ENCODE measurements at regions not wholly inside any gene's neighbourhood (a gene's known extent, or its start where the extent isn't known, plus 50 kb on each side); places are given as distances from the start of the nearest gene placed in this dataset.

DNA sequence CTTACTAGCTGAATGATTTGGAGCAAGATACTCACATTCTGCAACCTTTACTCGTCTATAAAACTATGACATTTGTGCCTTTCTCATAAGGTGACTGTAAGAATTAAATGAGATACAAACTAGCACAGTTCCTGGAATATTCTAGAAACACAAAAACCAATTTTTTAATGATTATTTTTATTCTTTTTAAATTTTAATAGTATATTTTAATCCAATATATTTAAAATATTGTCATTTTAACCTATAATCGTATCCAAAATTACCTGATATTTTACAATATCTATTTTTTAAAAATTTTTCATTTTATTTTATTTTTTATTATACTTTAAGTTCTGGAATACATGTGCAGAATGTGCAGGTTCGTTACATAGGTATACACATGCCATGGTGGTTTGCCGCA lies 238.1 kb downstream of the OLFM4 start:
- TF ChIP-seq, protein P1, sequence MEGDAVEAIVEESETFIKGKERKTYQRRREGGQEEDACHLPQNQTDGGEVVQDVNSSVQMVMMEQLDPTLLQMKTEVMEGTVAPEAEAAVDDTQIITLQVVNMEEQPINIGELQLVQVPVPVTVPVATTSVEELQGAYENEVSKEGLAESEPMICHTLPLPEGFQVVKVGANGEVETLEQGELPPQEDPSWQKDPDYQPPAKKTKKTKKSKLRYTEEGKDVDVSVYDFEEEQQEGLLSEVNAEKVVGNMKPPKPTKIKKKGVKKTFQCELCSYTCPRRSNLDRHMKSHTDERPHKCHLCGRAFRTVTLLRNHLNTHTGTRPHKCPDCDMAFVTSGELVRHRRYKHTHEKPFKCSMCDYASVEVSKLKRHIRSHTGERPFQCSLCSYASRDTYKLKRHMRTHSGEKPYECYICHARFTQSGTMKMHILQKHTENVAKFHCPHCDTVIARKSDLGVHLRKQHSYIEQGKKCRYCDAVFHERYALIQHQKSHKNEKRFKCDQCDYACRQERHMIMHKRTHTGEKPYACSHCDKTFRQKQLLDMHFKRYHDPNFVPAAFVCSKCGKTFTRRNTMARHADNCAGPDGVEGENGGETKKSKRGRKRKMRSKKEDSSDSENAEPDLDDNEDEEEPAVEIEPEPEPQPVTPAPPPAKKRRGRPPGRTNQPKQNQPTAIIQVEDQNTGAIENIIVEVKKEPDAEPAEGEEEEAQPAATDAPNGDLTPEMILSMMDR (IDR thresholded peaks at IDR 0.05) = no peak
- TF ChIP-seq EP300 (IDR thresholded peaks at IDR 0.05) (no peak), POLR2A (IDR thresholded peaks at IDR 0.05) (no peak)

Measured in upper lobe of left lung (tissue), 4 donors.